HEK293 (cell line): ENCODE measurements at regions not wholly inside any gene's neighbourhood (a gene's known extent, or its start where the extent isn't known, plus 50 kb on each side); places are given as distances from the start of the nearest gene placed in this dataset.

Source experiments
- CTCF ChIA-PET: fragments of 350-600 bp; formaldehyde crosslinking; extraction: SDS; loops from one replicate; lab custom pipeline; 2021; ENCODE audit warnings: antibody characterized with exemption; lab: Yijun Ruan, JAX
- POLR2A ChIA-PET: fragments of 300-600 bp; formaldehyde crosslinking; extraction: SDS; loops from one replicate; lab custom pipeline; 2020; ENCODE audit warnings: antibody characterized with exemption, inconsistent platforms; lab: Yijun Ruan, JAX
- H3K27ac ChIP-seq: fragments of 200-500 bp; sonication (Bioruptor generic); 2 replicates; pipeline ENCODE4 v1.5.1; 2014; ENCODE audit warnings: low read depth, low read length, control low read depth, inconsistent platforms; ENCODE audit errors: extremely low read depth
- H3K36me3 ChIP-seq, 2 experiments: fragments of 200-500 bp in 1 of 2; sonication (Bioruptor generic) in 1 of 2; 1 replicate in 1 of 2; 2 replicates in 1 of 2; pipeline ENCODE4 v1.5.1; 2014 to 2017; ENCODE audit warnings: inconsistent platforms in 2 of 2, low read length in 2 of 2; ENCODE audit not compliant: control insufficient read depth in 2 of 2, insufficient read depth in 1 of 2
- H3K4me1 ChIP-seq: fragments of 200-500 bp; sonication (Bioruptor generic); 2 replicates; pipeline ENCODE4 v1.5.1; 2014; ENCODE audit warnings: mild to moderate bottlenecking, low read length, inconsistent platforms; ENCODE audit not compliant: control insufficient read depth, insufficient read depth
- H3K4me3 ChIP-seq: 2 replicates; pipeline ENCODE4 v1.5.1; 2011; ENCODE audit warnings: low read depth, mild to moderate bottlenecking, control low read depth, low read length, moderate library complexity
- H3K9me3 ChIP-seq: fragments of 200-500 bp; sonication (Bioruptor generic); 2 replicates; pipeline ENCODE4 v1.5.1; 2014; ENCODE audit warnings: low read depth, low read length, inconsistent platforms; ENCODE audit not compliant: control insufficient read depth, insufficient read depth
- EGR2 ChIP-seq: fragments of 450-650 bp; formaldehyde crosslinking; IDR thresholded peaks from 2 replicates; pipeline ENCODE4 v1.5.1; 2016; ENCODE audit warnings: low read depth, missing biosample characterization, missing genetic modification characterization
- HOXC10 ChIP-seq: sonication (generic); formaldehyde crosslinking; IDR thresholded peaks from 2 replicates; pipeline ENCODE4 v1.8.1; 2023; ENCODE audit warnings: mild to moderate bottlenecking, missing genetic modification reagents
- IKZF3 ChIP-seq: fragments of 450-650 bp; IDR thresholded peaks from 2 replicates; pipeline ENCODE4 v1.5.0; 2018; ENCODE audit warnings: missing biosample characterization, mild to moderate bottlenecking, missing genetic modification characterization, moderate library complexity
- KLF8 ChIP-seq: fragments of 450-650 bp; formaldehyde crosslinking; IDR thresholded peaks from 2 replicates; pipeline ENCODE4 v1.5.1; 2016; ENCODE audit warnings: missing biosample characterization, missing genetic modification characterization
- KLF9 ChIP-seq: fragments of 450-650 bp; formaldehyde crosslinking; IDR thresholded peaks from 2 replicates; pipeline ENCODE4 v1.5.1; 2016; ENCODE audit warnings: missing biosample characterization, missing genetic modification characterization, low read depth
- PRDM10 ChIP-seq: fragments of 450-650 bp; formaldehyde crosslinking; IDR thresholded peaks from 2 replicates; pipeline ENCODE4 v1.5.1; 2016; ENCODE audit warnings: missing biosample characterization, missing genetic modification characterization
- SP7 ChIP-seq: fragments of 450-650 bp; formaldehyde crosslinking; IDR thresholded peaks from 2 replicates; pipeline ENCODE4 v1.5.1; 2016; ENCODE audit warnings: missing biosample characterization, missing genetic modification characterization
- ZBTB10 ChIP-seq: fragments of 450-650 bp; formaldehyde crosslinking; IDR thresholded peaks from 2 replicates; pipeline ENCODE4 v1.5.1; 2016; ENCODE audit warnings: missing biosample characterization, missing genetic modification characterization
- ZFP37 ChIP-seq: fragments of 450-650 bp; formaldehyde crosslinking; IDR thresholded peaks from 2 replicates; pipeline ENCODE4 v1.5.1; 2016; ENCODE audit warnings: missing biosample characterization, missing genetic modification characterization
- ZNF140 ChIP-seq: fragments of 450-650 bp; formaldehyde crosslinking; IDR thresholded peaks from 2 replicates; pipeline ENCODE4 v1.5.1; 2016; ENCODE audit warnings: missing biosample characterization, missing genetic modification characterization
- ZNF16 ChIP-seq: fragments of 450-650 bp; formaldehyde crosslinking; IDR thresholded peaks from 2 replicates; pipeline ENCODE4 v1.5.1; 2016; ENCODE audit warnings: low read depth, missing biosample characterization, missing genetic modification characterization
- ZNF341 ChIP-seq: fragments of 450-650 bp; formaldehyde crosslinking; IDR thresholded peaks from 2 replicates; pipeline ENCODE4; 2016; ENCODE audit warnings: low read depth, missing biosample characterization, missing genetic modification characterization
- ZNF623 ChIP-seq: fragments of 450-650 bp; formaldehyde crosslinking; IDR thresholded peaks from 2 replicates; pipeline ENCODE4 v1.5.1; 2016; ENCODE audit warnings: missing biosample characterization, missing genetic modification characterization
- ZNF677 ChIP-seq: fragments of 450-650 bp; IDR thresholded peaks from 2 replicates; pipeline ENCODE4 v1.5.0; 2018; ENCODE audit warnings: missing biosample characterization, mild to moderate bottlenecking, missing genetic modification characterization, moderate library complexity
- ZNF707 ChIP-seq: fragments of 450-650 bp; formaldehyde crosslinking; IDR thresholded peaks from 2 replicates; pipeline ENCODE4 v1.5.1; 2016; ENCODE audit warnings: missing biosample characterization, missing genetic modification characterization
- ZNF792 ChIP-seq: fragments of 450-650 bp; formaldehyde crosslinking; IDR thresholded peaks from 2 replicates; pipeline ENCODE4 v1.5.1; 2016; ENCODE audit warnings: missing biosample characterization, missing genetic modification characterization
- ZSCAN4 ChIP-seq: fragments of 450-650 bp; formaldehyde crosslinking; IDR thresholded peaks from 2 replicates; pipeline ENCODE4 v1.5.1; 2017; ENCODE audit warnings: missing biosample characterization, missing genetic modification characterization
- TF ChIP-seq, protein P1 (sequence below): fragments of 450-650 bp; formaldehyde crosslinking; IDR thresholded peaks from 2 replicates; pipeline ENCODE4 v1.5.1; 2017; ENCODE audit warnings: missing biosample characterization, missing genetic modification characterization

DNA sequence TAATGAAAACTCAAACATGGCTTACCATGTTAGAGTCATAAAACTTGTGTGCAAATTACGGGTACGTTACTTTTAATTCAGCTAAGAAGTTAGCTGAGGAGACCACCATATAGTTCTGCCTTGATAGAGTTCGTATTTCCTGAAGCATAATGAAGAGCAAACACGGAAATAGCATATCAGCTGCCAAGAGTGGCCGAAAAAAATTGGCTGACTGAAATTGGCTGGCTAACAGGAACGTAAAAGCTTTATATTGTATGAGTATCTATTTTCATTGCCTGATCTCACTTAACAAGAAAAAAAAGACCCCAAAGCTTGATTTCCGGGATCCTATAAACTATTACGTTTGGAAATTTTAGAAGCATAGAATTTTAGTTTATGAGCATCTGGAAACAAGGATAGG lies 1222.9 kb downstream of the ZPLD1 start:
- POLR2A ChIA-PET, result no interaction called here
- CTCF ChIA-PET, result no interaction called here
- no peaks in the 10 kb centered on the region for H3K36me3 ChIP-seq

GRCh38 chr3:103660810-103661209 lies 1226.0 kb downstream of the ZPLD1 start:
- POLR2A ChIA-PET, result no interaction called here
- no peaks in the 10 kb centered on the region for H3K9me3 ChIP-seq
- TF ChIP-seq ZFP37 (tag by site-specific recombination), result no peak
- no peak for TF ChIP-seq ZNF677
- no peak for TF ChIP-seq KLF9
- TF ChIP-seq PRDM10 (tag by site-specific recombination), result no peak
- TF ChIP-seq, protein P1, sequence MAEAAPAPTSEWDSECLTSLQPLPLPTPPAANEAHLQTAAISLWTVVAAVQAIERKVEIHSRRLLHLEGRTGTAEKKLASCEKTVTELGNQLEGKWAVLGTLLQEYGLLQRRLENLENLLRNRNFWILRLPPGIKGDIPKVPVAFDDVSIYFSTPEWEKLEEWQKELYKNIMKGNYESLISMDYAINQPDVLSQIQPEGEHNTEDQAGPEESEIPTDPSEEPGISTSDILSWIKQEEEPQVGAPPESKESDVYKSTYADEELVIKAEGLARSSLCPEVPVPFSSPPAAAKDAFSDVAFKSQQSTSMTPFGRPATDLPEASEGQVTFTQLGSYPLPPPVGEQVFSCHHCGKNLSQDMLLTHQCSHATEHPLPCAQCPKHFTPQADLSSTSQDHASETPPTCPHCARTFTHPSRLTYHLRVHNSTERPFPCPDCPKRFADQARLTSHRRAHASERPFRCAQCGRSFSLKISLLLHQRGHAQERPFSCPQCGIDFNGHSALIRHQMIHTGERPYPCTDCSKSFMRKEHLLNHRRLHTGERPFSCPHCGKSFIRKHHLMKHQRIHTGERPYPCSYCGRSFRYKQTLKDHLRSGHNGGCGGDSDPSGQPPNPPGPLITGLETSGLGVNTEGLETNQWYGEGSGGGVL (tag by site-specific recombination), result no peak
- no peak for TF ChIP-seq EGR2
- no peak for TF ChIP-seq SP7 (tag by site-specific recombination)
- no peak for TF ChIP-seq ZBTB10 (tag by site-specific recombination)
- TF ChIP-seq ZNF792 (tag by site-specific recombination), result no peak
- TF ChIP-seq ZSCAN4 (tag by site-specific recombination), result no peak
- TF ChIP-seq, all 188 proteins: peak for 0
- no peak overlapping the region for H3K4me3 ChIP-seq
- no peaks in the 10 kb centered on the region for H3K4me1 ChIP-seq
- CTCF ChIA-PET, result no interaction called here
- H3K27ac ChIP-seq, result no peak overlapping the region
- no peaks in the 10 kb centered on the region for H3K36me3 ChIP-seq

More for the DNA sequence above, 1222.9 kb downstream of the ZPLD1 start:
- TF ChIP-seq HOXC10 (CRISPR knock-in tag) (no peak), ZNF140 (tag by site-specific recombination) (no peak), ZNF623 (tag by site-specific recombination) (no peak), ZNF792 (tag by site-specific recombination) (no peak), ZNF16 (no peak), IKZF3 (tag by site-specific recombination) (no peak), ZNF341 (no peak), ZNF707 (tag by site-specific recombination) (no peak), KLF8 (tag by site-specific recombination) (no peak)
- TF ChIP-seq, protein P1 (tag by site-specific recombination), result no peak
- Histone ChIP-seq H3K4me3 (no peak overlapping the region), H3K27ac (no peak overlapping the region), H3K4me1 (no peaks in the 10 kb centered on the region), H3K9me3 (no peaks in the 10 kb centered on the region)
